Fibroblast of pulmonary artery (primary cell): ENCODE measurements at regions not wholly inside any gene's neighbourhood (a gene's known extent, or its start where the extent isn't known, plus 50 kb on each side); places are given as distances from the start of the nearest gene placed in this dataset.

Source experiments
- DNase-seq: peaks from one replicate; pipeline ENCODE4 v3.0.0-alpha.2; 2010; ENCODE audit warnings: low read depth
- H3K4me3 ChIP-seq: replicated peaks from 2 replicates; pipeline ENCODE4 v1.5.1; 2011; ENCODE audit warnings: low read depth, mild to moderate bottlenecking, control low read depth, low read length, moderate library complexity
- CTCF ChIP-seq: IDR thresholded peaks from 2 replicates; pipeline ENCODE4 v1.5.1; 2011; ENCODE audit warnings: mild to moderate bottlenecking, control low read depth, low read length, inconsistent platforms; ENCODE audit errors: missing control alignments

- no peak for TF ChIP-seq CTCF
- H3K4me3 ChIP-seq = no peak overlapping the region
- DNase-seq = no peak
These were observed 629.1 kb downstream of the LIG4 start for GRCh38 chr13:107586216-107586615.

GRCh38 chr13:107585469-107586180, 629.7 kb downstream of the LIG4 start:
- no peak overlapping the region for H3K4me3 ChIP-seq
- peak; percentile 14 for DNase-seq
- no peak for TF ChIP-seq CTCF

GRCh38 chr13:107582171-107582570, 633.2 kb downstream of the LIG4 start:
- no peak overlapping the region for H3K4me3 ChIP-seq
- no peak for DNase-seq
- TF ChIP-seq CTCF = no peak

DNA sequence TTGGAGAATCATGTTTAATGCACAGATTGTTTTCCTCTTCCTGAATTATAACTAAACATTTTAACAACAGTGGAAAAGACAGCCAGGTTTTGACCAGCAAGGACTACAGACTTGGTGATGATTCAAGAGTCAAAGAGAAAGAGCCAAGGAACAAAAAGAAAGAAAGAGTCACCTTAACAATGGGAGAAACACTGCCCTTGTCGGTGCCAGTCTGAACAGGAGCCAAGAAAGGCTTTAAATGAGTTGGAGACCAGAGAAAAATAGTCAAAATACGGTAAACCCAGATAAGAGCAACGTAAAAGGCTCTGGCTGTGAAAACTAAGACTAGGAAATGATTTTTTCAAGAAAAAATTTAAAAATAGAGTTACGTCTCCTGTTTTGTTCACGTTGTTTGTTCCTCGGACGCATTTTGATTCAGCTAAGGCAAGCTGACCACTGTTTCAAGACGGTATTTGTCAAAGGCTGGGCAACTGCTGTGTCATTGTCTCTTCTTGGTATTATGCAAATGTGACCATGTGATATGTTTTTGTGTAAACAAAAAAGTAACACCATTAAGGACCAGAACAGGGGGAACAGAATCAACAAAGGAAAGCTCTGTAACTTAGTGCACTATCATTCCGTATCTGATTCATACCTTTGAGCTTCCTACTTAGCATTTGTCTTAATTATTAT, 634.5 kb downstream of the LIG4 start:
- H3K4me3 ChIP-seq = no peak overlapping the region
- TF ChIP-seq CTCF = no peak
- DNase-seq = no peak

DNA sequence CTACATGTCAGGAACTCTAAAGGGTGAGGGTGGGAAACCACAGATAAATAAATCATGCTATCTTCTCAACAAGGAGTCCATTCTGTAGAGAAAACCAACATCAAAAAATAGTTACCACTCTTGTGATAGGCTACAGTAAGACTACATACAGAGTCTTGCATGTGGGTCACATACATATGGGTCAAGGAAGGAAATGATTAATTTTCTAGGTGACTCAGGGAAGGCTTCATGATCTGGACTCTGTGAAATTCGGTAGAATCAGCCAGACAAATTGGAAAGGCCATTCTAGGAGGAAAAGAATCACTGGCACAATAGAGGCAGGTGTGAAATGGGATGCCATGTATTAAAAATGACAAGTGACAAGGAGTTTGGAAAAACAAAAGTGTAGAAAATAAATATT, 638.9 kb downstream of the LIG4 start:
- TF ChIP-seq CTCF = no peak
- DNase-seq = no peak
- no peak overlapping the region for H3K4me3 ChIP-seq

- peak; percentile 11 for DNase-seq
- TF ChIP-seq CTCF = no peak
- no peak overlapping the region for H3K4me3 ChIP-seq
These were observed 640.7 kb downstream of the LIG4 start for GRCh38 chr13:107574517-107575210.

DNA sequence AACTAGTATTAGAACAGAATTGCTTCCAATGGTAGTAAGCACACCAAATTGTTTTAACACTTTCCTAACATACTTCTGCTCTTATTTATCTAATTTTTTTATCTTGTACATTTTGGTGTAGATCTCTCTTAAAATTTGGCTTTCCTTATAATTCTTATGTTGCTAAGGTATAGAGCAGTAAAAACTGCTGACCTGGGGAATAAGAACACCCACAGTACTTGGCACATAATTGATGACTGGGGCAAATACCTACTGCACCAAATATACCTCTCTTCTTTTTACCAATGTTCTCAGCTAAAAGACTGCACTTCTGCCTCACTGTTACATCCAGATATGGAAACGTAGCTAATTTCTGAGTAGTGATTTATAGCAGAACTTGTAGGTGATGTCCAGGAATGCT, 642.2 kb downstream of the LIG4 start:
- no peak for DNase-seq
- TF ChIP-seq CTCF = no peak
- no peak overlapping the region for H3K4me3 ChIP-seq
